Glomerular visceral epithelial cell (primary cell): ENCODE measurements at regions not wholly inside any gene's neighbourhood (a gene's known extent, or its start where the extent isn't known, plus 50 kb on each side); places are given as distances from the start of the nearest gene placed in this dataset.
"Not testable (repeated sequence)": the region's sequence is repeated elsewhere in the genome, so short reads cannot be mapped to it uniquely, and the experiment has no call there.

Experiments
- DNase-seq: peaks from one replicate; pipeline ENCODE4 v3.0.0-alpha.2; 2016; ENCODE audit errors: extremely low spot score

DNA sequence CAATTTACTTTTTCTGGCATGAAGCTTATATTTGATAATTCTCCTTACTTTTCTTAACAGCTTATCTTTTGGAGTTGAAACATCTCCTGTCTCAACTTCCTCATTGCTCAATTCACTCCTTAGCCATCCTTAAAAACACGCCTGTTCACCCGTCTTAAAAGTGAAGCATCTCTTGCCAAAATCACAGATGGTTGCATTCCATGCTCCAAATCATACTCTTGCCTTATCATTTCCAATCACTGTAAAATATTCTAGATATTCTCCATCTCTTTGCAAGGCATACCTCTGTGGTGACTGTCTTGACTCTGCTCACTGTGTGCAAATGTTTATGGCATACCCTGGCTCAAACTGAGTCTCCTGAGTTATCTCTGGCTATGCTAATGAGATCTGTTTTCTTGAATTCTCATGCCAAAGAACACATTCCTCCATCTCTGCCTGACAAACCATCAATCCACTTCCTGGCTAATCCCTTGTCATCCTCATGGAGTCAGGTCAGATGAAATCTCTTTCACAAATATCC, 1393.3 kb downstream of the CDY2B start:
- no peak for DNase-seq

- no peak for DNase-seq
Measured at GRCh38 chrY:16480031-16480430, 1400.0 kb downstream of the CDY2B start.

GRCh38 chrY:16474053-16474452, 1406.0 kb downstream of the CDY2B start:
- no peak for DNase-seq

DNA sequence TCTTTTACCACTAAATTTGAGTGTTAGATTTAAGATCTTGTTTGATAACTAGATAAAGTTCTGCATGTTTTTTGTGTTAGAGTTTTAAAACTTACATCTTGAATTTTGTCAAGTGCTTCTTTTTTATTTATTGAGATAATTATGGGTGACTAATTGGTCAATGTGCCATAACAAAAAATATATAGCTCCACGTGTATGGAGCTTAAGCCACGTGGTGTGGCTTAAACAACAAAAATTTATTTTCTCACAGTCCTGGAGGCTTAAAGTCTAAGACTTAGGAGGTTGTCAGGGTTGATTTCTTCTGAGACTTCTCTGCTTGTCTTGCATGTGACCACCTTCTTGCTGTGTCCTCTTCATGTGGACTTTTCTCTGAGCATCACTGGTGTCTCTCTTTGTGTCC, 1425.2 kb downstream of the CDY2B start:
- no peak for DNase-seq

GRCh38 chrY:16446152-16446551, 1433.9 kb downstream of the CDY2B start:
- DNase-seq: no peak

GRCh38 chrY:16409206-16409923, 1470.7 kb downstream of the CDY2B start:
- not testable (repeated sequence) for DNase-seq

DNA sequence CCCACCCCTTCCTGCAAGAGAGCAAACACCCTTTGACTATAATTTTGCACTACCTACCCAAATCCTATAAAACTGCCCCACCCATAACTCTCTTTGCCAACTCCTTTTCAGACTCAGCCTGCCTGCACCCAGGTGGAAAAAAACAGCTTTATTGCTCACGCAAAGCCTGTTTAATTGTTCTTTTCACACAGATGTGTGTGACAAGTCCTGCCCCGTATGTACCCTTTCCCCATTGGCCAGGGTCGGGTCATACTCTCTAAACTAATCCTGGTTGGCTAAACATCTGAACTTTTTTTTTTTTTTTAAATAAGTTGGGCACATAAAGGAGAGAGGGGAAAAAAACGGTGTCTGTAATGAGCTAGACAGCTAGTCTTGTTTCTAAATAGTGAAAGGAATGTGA, 1500.6 kb downstream of the CDY2B start:
- not testable (repeated sequence) for DNase-seq

GRCh38 chrY:16341592-16341991, 1538.4 kb downstream of the CDY2B start:
- DNase-seq: not testable (repeated sequence)

GRCh38 chrY:16330032-16330758, 1549.8 kb downstream of the CDY2B start:
- DNase-seq: not testable (repeated sequence)

GRCh38 chrY:16329135-16329820, 1550.7 kb downstream of the CDY2B start:
- DNase-seq: not testable (repeated sequence)
